ENCODE measurements at regions not wholly inside any gene's neighbourhood (a gene's known extent, or its start where the extent isn't known, plus 50 kb on each side); places are given as distances from the start of the nearest gene placed in this dataset.

GRCh38 chr1:201711811-201712210 lies 117.1 kb upstream of the IPO9 start:
- DNase-seq = no peak

DNA sequence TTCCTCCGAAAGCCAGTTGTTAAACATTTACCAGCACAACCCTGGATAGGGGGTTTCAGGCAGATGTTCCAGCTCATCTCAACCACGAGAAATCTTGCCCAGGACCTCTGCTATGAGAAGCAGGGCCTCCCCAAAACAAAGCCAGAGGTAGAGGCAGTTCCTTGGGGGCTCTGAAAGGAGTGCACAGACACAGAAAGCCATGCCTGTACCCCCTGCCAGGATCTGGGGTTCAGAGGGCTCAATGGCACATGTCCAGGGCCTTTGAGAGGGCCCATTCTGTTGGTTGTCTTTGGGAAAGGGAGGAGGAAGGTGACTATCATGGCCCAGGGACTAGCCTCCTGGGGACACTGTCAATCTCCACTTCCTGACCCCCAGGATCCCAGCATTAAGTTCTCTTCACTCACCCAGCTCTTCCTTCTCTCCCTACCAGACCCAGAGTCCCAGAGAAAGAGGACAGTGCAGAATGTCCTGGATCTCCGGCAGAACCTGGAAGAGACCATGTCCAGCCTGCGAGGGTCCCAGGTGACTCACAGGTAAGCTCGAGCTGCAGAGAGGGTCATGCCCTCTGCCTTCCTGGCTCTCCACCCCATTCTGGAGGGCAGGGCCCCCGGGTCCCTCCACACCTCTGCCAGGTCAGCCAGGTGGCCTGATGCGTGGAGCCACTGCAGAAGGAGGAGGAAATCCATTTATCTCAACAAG lies 116.4 kb upstream of the IPO9 start:
- no peak for DNase-seq

- DNase-seq = no peak
Observed at GRCh38 chr1:201713086-201713810, 115.7 kb upstream of the IPO9 start.

- no peak for DNase-seq
Observed at GRCh38 chr1:201714542-201715329, 114.2 kb upstream of the IPO9 start.

- no peak for DNase-seq
Observed at GRCh38 chr1:201715351-201715750, 113.6 kb upstream of the IPO9 start.

DNA sequence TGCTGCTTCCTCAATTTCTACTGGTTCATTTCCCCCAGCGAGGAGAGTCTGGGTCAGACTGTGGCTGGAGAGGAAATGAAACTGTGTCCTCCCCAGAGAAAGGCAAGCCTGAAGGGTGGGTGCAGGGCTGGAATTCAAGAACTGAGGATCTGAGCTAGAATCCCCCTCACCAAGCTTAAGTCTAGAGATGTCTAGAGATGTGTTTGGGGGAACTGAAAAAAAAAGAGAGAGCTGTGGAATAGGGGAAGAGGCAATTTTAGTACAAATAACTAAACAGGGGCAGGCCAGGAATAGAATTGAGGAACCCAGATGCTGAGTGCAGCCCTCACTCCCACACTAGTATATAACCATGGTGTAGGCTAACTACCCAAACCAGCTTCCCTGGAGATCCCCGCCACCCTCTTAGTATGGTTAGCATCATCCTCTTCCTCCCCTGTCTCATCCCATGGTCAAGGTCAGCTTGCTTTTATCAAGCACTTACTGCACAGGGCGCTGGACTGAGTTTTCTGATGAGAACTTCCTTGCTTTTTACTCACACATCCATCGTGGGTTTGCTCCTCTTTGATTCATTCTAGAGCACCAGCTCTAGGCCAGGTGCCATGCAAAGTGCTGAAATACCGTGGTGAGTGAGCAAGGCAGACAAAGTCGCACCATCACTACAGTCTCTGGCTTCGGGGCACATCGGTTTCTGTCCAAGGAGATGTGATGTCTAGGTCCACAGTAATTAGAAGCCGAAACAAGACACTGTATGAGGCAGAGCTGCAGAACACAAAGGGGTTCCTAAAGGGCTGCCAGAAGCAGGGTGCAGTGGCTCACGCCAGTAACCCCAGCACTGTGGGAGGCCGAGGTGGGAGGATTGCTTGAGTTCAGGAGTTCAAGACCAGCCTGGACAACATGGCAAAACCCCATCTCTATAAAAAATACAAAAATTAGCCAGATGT lies 112.9 kb upstream of the IPO9 start:
- no peak for DNase-seq

DNA sequence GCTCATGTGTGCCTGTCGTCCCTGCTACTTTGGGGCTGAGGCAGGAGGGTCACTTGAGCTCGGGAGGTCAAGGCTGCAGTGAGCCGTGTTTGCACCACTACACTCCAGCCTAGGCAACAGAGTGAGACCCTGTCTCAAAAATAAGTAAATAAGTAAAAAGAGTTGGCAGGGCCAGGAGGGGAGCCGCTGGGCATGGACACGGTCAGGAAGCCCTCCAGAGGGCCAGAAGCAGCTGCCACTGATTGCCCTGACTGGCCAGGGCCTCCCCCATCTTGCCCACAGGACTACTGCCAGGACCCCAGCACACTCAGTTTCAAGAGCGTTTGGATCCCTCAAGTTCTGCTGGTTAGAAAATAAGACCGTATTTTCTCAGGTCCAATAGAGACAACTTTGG lies 112.2 kb upstream of the IPO9 start:
- DNase-seq = no peak

DNA sequence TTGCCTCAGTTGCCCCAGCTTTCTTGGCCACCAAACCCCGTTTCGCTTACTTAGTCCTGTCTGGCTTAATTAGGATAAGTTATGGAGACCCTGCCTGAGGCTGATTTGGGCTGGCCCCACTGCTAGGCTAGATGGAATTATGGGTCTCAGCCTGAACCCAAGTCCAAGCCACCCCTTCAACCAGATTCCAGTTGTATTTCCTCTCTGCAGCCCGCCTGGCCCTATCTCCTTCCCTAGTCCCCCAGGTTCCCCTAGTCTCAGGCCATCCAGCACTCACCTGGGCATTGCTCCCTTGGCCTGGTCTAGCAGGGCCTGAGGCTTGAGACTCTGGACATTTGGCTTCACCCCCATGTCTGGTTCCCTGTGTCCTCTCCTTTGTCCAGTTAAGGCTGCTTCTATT lies 111.7 kb upstream of the IPO9 start:
- DNase-seq = no peak

GRCh38 chr1:201718346-201719202 lies 110.4 kb upstream of the IPO9 start:
- DNase-seq = no peak

DNA sequence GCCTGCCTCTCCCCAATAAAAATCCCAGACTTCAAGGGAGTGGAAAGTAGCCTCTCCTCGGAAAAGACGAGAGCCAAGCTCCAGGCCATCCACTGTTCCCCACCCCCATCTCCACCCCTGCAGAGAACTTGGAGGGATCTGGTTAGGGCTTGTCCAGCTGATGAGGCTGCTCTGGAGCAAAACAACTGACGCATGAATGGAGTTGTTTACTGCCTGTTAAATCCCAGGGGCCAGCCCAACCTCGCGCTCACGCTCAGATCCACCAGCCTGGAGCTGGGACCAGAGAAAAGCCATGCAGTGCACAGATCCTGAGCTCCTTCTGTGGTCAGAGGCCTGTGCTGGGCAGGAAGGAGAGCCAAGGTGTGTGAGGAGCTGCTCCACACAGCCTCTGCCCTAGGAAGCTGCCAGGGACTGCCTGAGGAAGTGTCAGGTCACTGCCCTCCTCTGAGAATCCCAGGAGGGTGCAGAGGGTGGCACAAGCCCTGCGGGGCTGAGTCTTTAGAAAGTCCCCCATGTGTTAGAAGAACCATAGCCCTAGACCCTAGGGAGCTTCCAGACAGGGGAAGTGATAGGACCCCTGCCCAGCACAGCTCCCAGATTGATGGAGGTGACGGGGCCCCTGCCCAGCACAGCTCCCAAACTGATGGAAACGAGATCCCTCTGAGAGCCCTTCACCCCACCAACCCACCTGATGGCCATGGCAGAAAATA lies 109.0 kb upstream of the IPO9 start:
- DNase-seq = no peak

GRCh38 chr1:201720522-201720844 lies 108.5 kb upstream of the IPO9 start:
- no peak for DNase-seq

DNA sequence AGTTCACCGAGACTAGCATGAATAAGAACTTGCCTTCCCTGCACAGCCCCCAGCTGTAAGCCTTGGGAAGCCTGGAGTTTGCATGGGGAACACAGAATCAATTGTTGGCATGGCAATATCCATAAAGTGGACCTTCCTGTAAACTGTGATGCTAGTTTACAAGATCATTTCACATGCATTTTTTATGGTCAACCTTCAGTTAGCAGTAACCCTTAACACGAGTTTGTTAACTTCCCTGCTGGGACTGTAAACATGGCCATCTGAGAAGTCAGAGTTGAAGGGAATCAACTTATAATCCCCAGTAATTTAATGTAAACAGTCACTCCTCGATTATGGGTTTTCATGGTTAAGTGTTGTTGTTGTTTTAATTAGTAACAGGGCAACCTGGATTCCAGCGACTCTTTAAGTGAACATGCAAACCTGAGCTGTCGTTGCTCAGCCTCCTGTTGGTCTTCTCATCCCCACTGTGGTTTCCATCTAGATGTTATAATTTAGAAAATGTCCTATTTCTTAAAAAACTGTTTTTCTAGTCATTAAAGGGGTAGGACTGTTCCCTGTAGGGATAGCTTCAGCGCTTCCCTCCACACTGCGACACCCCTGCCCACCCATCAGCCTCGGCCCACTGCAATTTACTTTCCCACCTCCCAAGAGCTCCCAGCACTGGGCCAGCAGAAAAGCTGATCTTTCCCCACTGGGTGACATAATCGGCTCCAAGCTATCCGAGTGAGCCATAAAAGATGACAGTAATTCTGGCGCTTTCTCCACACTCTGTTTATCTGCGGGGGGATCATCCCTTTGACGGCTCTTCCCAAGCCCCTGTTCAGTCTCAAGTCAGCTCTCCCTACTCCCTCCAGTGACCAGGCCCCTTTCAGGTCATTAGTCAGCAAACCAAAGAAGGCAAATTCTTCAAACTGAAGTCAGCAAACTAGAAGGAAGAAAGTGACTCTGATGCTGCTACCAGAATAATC lies 107.6 kb upstream of the IPO9 start:
- no peak for DNase-seq

DNA sequence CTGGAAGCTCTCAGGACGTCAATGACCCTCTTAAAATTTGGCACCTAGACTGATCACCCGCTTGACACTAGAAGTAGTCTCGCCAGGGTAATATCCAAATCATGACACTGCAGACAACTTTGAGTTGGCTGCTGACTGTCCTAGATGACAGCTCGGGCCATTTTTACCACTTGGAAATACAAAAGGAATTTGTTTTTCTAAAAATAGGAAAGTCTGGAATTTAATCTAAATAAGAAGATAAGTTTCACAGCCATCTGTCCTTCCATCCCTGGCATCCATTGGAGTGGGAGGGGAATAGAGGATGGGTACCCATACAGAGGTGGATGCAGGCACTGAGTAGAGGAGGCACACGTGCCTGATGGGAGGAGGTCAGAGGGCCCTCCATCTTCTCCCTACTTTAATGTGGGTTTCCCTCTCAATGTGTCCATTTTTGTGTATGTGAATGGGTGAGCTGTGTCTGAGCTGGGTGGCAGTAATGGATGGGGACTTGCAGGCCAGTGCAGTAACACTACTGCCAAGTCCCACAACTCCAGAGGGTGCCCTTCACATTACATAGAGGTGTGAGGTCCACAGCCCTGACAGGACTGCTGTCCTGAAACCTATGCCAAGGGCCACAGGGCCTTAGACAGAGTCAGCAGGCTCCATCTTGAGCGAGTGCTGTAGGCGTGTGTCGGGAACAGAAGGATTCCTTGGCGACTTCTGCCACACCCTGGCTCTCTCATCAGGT lies 104.8 kb upstream of the IPO9 start:
- no peak for DNase-seq

DNA sequence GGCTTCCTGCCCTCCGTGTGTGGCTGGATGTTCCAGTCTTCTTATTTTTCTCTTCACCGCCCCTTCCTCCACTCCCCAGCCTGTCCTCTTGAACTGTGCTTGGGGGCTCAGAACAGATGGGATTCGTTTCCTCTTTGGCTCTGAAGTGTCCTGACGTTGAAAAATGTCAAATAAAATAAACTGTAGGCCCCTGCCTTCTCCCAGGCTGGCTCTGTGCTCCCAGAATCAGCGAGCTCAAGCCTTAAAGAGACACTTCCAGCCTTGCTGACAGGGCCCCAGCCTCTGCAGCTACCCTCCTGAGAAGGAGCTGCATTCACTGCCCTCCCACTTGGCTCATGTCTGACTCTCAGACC lies 104.2 kb upstream of the IPO9 start:
- no peak for DNase-seq

DNA sequence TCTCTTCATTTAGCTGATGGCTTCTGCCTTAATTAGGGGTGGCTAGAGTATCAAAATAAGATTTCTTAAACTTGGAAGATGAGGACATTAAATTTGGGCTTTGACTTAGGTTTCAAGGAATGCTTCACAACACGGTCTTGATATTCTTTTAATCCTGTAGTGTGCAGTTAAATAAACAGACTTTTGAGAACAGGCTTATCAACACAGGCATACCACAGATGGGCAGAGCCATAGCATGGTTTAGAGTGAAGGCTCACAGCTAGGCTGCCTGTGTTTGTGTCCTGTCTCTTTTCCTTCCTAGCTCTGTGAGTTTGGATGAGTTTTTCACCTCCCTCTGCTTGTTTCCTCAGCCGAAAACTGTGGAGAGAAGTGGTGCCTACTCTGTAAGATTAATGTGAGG lies 102.3 kb upstream of the IPO9 start:
- no peak for DNase-seq

DNA sequence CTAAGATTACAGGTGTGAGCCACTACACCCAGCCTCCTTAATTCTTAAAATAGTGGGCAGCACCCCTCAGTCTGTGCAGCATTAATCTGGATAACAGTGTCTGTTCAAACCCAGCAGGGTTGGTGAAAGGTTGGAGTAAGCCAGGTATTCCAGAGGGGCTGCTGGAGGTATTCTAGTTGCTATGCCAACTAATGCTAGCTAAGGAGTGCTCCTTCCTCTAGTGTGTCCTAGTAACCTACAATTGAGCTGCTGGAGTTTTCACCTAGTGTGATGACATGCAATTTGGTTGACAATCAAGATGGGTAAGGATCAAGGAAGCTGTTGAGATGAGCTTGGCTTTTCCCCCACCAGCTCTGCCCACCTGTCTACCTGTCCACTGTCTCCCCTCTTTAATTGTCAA lies 100.2 kb upstream of the IPO9 start:
- no peak for DNase-seq

- DNase-seq = no peak
Observed at GRCh38 chr1:201729973-201730608, 98.9 kb upstream of the IPO9 start.

DNA sequence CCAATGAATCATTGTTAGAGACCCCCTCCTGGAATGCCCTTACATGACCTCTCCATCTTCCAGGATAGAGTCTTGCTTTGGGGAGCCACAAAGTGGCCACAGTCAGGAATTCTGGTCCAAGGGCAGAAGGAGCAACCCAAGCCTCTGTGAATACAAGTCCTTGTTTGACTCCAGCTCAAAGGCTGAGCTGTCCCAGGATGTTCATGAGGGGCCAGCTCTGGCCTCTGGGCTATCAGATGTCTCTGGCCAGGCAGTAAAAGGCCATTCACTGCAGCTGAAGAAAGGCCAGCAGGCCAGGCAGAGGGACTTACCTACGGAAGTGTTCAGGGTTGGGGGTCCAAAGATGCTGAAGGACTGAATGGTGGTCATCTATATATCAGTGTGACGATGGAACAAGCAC lies 98.3 kb upstream of the IPO9 start:
- no peak for DNase-seq

DNA sequence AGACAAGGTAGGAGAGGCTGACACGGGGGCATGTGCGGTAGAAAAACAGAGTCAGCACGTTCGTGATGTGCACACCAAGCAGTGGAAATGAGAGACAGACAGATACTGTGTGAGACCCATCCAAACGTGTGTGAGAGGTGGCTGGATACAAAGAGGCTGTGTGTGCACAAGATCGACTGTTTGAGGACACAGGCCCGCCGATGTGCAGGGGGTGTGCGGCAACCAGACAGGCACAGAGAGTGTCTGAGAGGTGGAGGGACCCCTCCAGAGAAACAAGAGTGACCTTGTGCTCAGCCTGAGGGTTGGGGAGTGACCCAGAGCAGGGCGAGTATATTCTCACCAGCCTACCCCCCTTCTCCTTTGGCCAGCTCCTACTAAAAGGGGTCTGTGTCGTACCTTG lies 97.8 kb upstream of the IPO9 start:
- DNase-seq = no peak
